H9 (cell line): ENCODE measurements at regions not wholly inside any gene's neighbourhood (a gene's known extent, or its start where the extent isn't known, plus 50 kb on each side); places are given as distances from the start of the nearest gene placed in this dataset.

Source experiments
- DNase-seq: peaks from one replicate; pipeline ENCODE4 v3.0.0-alpha.2; 2017
- H2AFZ ChIP-seq: one replicate; pipeline ENCODE4 v1.6.1; 2013; ENCODE audit warnings: mild to moderate bottlenecking, low read length, control low read depth, moderate library complexity
- H2AK5ac ChIP-seq: 2 replicates; pipeline ENCODE4 v1.6.1; 2013; ENCODE audit warnings: low read length, control low read depth, mixed read lengths; ENCODE audit not compliant: insufficient read length
- H2BK120ac ChIP-seq: one replicate; pipeline ENCODE4 v1.6.1; 2013; ENCODE audit warnings: low read depth, mild to moderate bottlenecking, low read length, control low read depth, inconsistent platforms; ENCODE audit not compliant: poor library complexity, severe bottlenecking
- H2BK12ac ChIP-seq: 2 replicates; pipeline ENCODE4 v1.6.1; 2013; ENCODE audit warnings: low read length, control low read depth, mixed read lengths, low read depth; ENCODE audit not compliant: insufficient read length
- H2BK15ac ChIP-seq: 2 replicates; pipeline ENCODE4 v1.6.1; 2013; ENCODE audit warnings: low read depth, low read length, control low read depth
- H2BK20ac ChIP-seq: one replicate; pipeline ENCODE4 v1.6.1; 2013; ENCODE audit warnings: low read depth, mild to moderate bottlenecking, low read length, control low read depth, inconsistent platforms; ENCODE audit not compliant: poor library complexity, severe bottlenecking
- H2BK5ac ChIP-seq: 2 replicates; pipeline ENCODE4 v1.6.1; 2013; ENCODE audit warnings: low read length, control low read depth, mixed read lengths; ENCODE audit not compliant: insufficient read length
- H3K14ac ChIP-seq: 2 replicates; pipeline ENCODE4 v1.6.1; 2013; ENCODE audit warnings: low read length, control low read depth; ENCODE audit not compliant: insufficient read depth
- H3K18ac ChIP-seq: 2 replicates; pipeline ENCODE4 v1.6.1; 2013; ENCODE audit warnings: low read depth, mild to moderate bottlenecking, mixed read lengths, low read length, control low read depth; ENCODE audit not compliant: insufficient read length
- H3K23ac ChIP-seq: 2 replicates; pipeline ENCODE4 v1.6.1; 2013; ENCODE audit warnings: low read length, control low read depth, mixed read lengths, low read depth; ENCODE audit not compliant: insufficient read length
- H3K23me2 ChIP-seq: 2 replicates; pipeline ENCODE4 v1.6.1; 2013; ENCODE audit warnings: low read depth, mild to moderate bottlenecking, mixed read lengths, low read length, control low read depth; ENCODE audit not compliant: insufficient read length, poor library complexity, severe bottlenecking
- H3K27ac ChIP-seq: 2 replicates; pipeline ENCODE4 v1.5.1; 2013; ENCODE audit warnings: low read length, control low read depth, mixed read lengths, low read depth; ENCODE audit not compliant: insufficient read length
- H3K27me3 ChIP-seq: 2 replicates; pipeline ENCODE4 v1.6.1; 2013; ENCODE audit warnings: low read length, control low read depth, inconsistent platforms; ENCODE audit not compliant: insufficient read depth
- H3K4ac ChIP-seq: 2 replicates; pipeline ENCODE4 v1.6.1; 2013; ENCODE audit warnings: low read depth, mild to moderate bottlenecking, control low read depth, inconsistent platforms, low read length, moderate library complexity
- H3K4me1 ChIP-seq: 2 replicates; pipeline ENCODE4 v1.6.1; 2013; ENCODE audit warnings: low read length, control low read depth, inconsistent platforms; ENCODE audit not compliant: insufficient read depth
- H3K4me2 ChIP-seq: 2 replicates; pipeline ENCODE4 v1.6.1; 2013; ENCODE audit warnings: low read length, control low read depth, mixed read lengths; ENCODE audit not compliant: insufficient read length, insufficient read depth
- H3K56ac ChIP-seq: 2 replicates; pipeline ENCODE4 v1.6.1; 2013; ENCODE audit warnings: low read depth, mild to moderate bottlenecking, mixed read lengths, low read length, control low read depth; ENCODE audit not compliant: insufficient read length
- H3K79me1 ChIP-seq: 2 replicates; pipeline ENCODE4 v1.6.1; 2013; ENCODE audit warnings: low read depth, mild to moderate bottlenecking, moderate library complexity, low read length, control low read depth, inconsistent platforms; ENCODE audit not compliant: insufficient read depth, poor library complexity, severe bottlenecking
- H3K79me2 ChIP-seq: 2 replicates; pipeline ENCODE4 v1.6.1; 2013; ENCODE audit warnings: low read length, control low read depth, inconsistent platforms; ENCODE audit not compliant: insufficient read depth
- H3K9ac ChIP-seq: 2 replicates; pipeline ENCODE4 v1.6.1; 2013; ENCODE audit warnings: low read length, control low read depth, mixed read lengths; ENCODE audit not compliant: insufficient read length; ENCODE audit errors: extremely low read depth
- H3K9me3 ChIP-seq: one replicate; pipeline ENCODE4 v1.6.1; 2013; ENCODE audit warnings: low read depth, low read length, inconsistent platforms; ENCODE audit not compliant: control insufficient read depth
- H3T11ph ChIP-seq: one replicate; pipeline ENCODE4 v1.6.1; 2013; ENCODE audit warnings: mild to moderate bottlenecking, low read length, control low read depth, inconsistent platforms
- H4K20me1 ChIP-seq: one replicate; pipeline ENCODE4 v1.6.1; 2013; ENCODE audit not compliant: control insufficient read depth, insufficient read length, insufficient read depth
- H4K5ac ChIP-seq: 2 replicates; pipeline ENCODE4 v1.6.1; 2013; ENCODE audit warnings: low read depth, mild to moderate bottlenecking, mixed read lengths, low read length, control low read depth; ENCODE audit not compliant: insufficient read length
- H4K8ac ChIP-seq: replicated peaks from 2 replicates; pipeline ENCODE4 v1.6.1; 2013; ENCODE audit warnings: low read length, control low read depth, mixed read lengths, low read depth; ENCODE audit not compliant: insufficient read length
- H4K91ac ChIP-seq: 2 replicates; pipeline ENCODE4 v1.6.1; 2013; ENCODE audit warnings: low read depth, mild to moderate bottlenecking, moderate library complexity, mixed read lengths, low read length, control low read depth; ENCODE audit not compliant: insufficient read length
- H3K27ac Mint-ChIP-seq, 3 experiments: 2 replicates in 2 of 3; 3 replicates in 1 of 3; pipeline ENCODE4 v1.8.0; 2020 to 2021; ENCODE audit warnings: mixed read lengths in 3 of 3, mild to moderate bottlenecking in 1 of 3, moderate library complexity in 1 of 3
- H3K27me3 Mint-ChIP-seq: 2 replicates; pipeline ENCODE4 v1.8.0; 2021; ENCODE audit warnings: low read depth, mild to moderate bottlenecking, moderate library complexity, mixed read lengths
- H3K36me3 Mint-ChIP-seq, 3 experiments: 2 replicates in 2 of 3; 3 replicates in 1 of 3; pipeline ENCODE4 v1.8.0; 2020 to 2021; ENCODE audit warnings: low read depth in 3 of 3, mixed read lengths in 3 of 3; ENCODE audit not compliant: insufficient read depth in 1 of 3
- H3K4me1 Mint-ChIP-seq, 2 experiments: 2 replicates each; pipeline ENCODE4 v1.8.0; 2020; ENCODE audit warnings: mixed read lengths in 2 of 2
- H3K4me3 Mint-ChIP-seq, 2 experiments: 2 replicates in 1 of 2; 3 replicates in 1 of 2; pipeline ENCODE4 v1.8.0; 2020 to 2021; ENCODE audit warnings: mild to moderate bottlenecking in 2 of 2, mixed read lengths in 2 of 2, moderate library complexity in 1 of 2
- H3K9me3 Mint-ChIP-seq, 2 experiments: 2 replicates in 1 of 2; 3 replicates in 1 of 2; pipeline ENCODE4 v1.8.0; 2020; ENCODE audit warnings: mild to moderate bottlenecking in 2 of 2, mixed read lengths in 2 of 2, moderate library complexity in 1 of 2
- CTCF ChIP-seq: fragments of 200-600 bp; sonication (generic); conservative IDR thresholded peaks from 3 replicates; pipeline ENCODE4 v1.8.0; 2021; ENCODE audit warnings: antibody characterized with exemption, mild to moderate bottlenecking
- WGBS: extraction: QIAGEN DNeasy Blood & Tissue Kit; methylation state at CpG from one replicate; pipeline ENCODE4 v1.1.7; 2013; ENCODE audit warnings: missing lambda C conversion rate, low lambda C conversion rate, mixed read lengths; ENCODE audit not compliant: insufficient read length; ENCODE audit errors: extremely low coverage; 5-methylcytosine and 5-hydroxymethylcytosine counted together

GRCh38 chr3:147895509-147895908 lies 486.3 kb downstream of the ZIC1 start:
- no peak overlapping the region for H3K4me3 Mint-ChIP-seq
- no peaks in the 10 kb centered on the region for H3K4me1 ChIP-seq
- TF ChIP-seq CTCF, result no peak
- H3K14ac ChIP-seq, result no peak overlapping the region
- no peak overlapping the region for H3K9ac ChIP-seq
- no peak overlapping the region for H2AFZ ChIP-seq
- H2BK15ac ChIP-seq, result no peak overlapping the region
- no peaks in the 10 kb centered on the region for H3K79me2 ChIP-seq
- H3K9me3 ChIP-seq, result no peaks in the 10 kb centered on the region
- H3K56ac ChIP-seq, result no peak overlapping the region
- no peaks in the 10 kb centered on the region for H3K27me3 Mint-ChIP-seq
- H2BK5ac ChIP-seq, result no peak overlapping the region
- no peak overlapping the region for H3K27ac Mint-ChIP-seq
- H3K23ac ChIP-seq, result no peak overlapping the region
- H3K27me3 ChIP-seq, result no peaks in the 10 kb centered on the region
- H4K5ac ChIP-seq, result no peak overlapping the region
- no peaks in the 10 kb centered on the region for H3K79me1 ChIP-seq
- WGBS, result no CpG with 5 or more reads among the region's 1 CpG
- H4K8ac ChIP-seq, result no peak overlapping the region
- no peak overlapping the region for H3K4me2 ChIP-seq
- H3K23me2 ChIP-seq, result no peaks in the 10 kb centered on the region
- H2BK20ac ChIP-seq, result no peak overlapping the region
- no peak overlapping the region for H2AK5ac ChIP-seq
- H4K20me1 ChIP-seq, result no peaks in the 10 kb centered on the region
- no peak overlapping the region for H3K4ac ChIP-seq
- H2BK120ac ChIP-seq, result no peak overlapping the region
- no peak overlapping the region for H3K18ac ChIP-seq
- no peak overlapping the region for H3K27ac ChIP-seq
- peaks cover 0 to 4% (median 3%) of the 10 kb centered on the region in 3 experiments; a peak in 5 of 7 replicates for H3K36me3 Mint-ChIP-seq
- no peaks in the 10 kb centered on the region for H3K4me1 Mint-ChIP-seq
- peaks cover 2 to 3% of the 10 kb centered on the region in 2 experiments; a peak in 3 of 5 replicates for H3K9me3 Mint-ChIP-seq
- DNase-seq, result no peak
- H4K91ac ChIP-seq, result no peak overlapping the region
- no peak overlapping the region for H2BK12ac ChIP-seq
- H3T11ph ChIP-seq, result no peak overlapping the region
